GM23338 (cell line): ENCODE measurements at regions not wholly inside any gene's neighbourhood (a gene's known extent, or its start where the extent isn't known, plus 50 kb on each side); places are given as distances from the start of the nearest gene placed in this dataset.

Experiments used
- CTCF ChIP-seq, 2 experiments: fragments of 200-600 bp in 1 of 2; sonication (generic) in 1 of 2; conservative IDR thresholded peaks; 2 replicates each; pipeline versions ENCODE4 v1.5.1 to v1.6.1; 2016 to 2017; ENCODE audit warnings: antibody characterized with exemption in 2 of 2, low read depth in 2 of 2, mild to moderate bottlenecking in 2 of 2, moderate library complexity in 1 of 2
- EZH2 ChIP-seq: fragments of 200-600 bp; sonication (generic); IDR thresholded peaks from one replicate; pipeline ENCODE4 v1.8.0; 2017; ENCODE audit warnings: antibody characterized with exemption, mild to moderate bottlenecking, low read depth; ENCODE audit not compliant: unreplicated experiment
- TF ChIP-seq, protein P1 (sequence below): IDR thresholded peaks from one replicate; pipeline ENCODE4 v1.6.1; 2018; ENCODE audit warnings: antibody characterized with exemption; ENCODE audit not compliant: unreplicated experiment

GRCh38 chrX:79618280-79618679 is 251.1 kb upstream of the ITM2A start:
- no peak for TF ChIP-seq CTCF (conservative IDR thresholded peaks at IDR 0.05; ENCODE audit: low read depth in 2 of 2)
- TF ChIP-seq, protein P1, sequence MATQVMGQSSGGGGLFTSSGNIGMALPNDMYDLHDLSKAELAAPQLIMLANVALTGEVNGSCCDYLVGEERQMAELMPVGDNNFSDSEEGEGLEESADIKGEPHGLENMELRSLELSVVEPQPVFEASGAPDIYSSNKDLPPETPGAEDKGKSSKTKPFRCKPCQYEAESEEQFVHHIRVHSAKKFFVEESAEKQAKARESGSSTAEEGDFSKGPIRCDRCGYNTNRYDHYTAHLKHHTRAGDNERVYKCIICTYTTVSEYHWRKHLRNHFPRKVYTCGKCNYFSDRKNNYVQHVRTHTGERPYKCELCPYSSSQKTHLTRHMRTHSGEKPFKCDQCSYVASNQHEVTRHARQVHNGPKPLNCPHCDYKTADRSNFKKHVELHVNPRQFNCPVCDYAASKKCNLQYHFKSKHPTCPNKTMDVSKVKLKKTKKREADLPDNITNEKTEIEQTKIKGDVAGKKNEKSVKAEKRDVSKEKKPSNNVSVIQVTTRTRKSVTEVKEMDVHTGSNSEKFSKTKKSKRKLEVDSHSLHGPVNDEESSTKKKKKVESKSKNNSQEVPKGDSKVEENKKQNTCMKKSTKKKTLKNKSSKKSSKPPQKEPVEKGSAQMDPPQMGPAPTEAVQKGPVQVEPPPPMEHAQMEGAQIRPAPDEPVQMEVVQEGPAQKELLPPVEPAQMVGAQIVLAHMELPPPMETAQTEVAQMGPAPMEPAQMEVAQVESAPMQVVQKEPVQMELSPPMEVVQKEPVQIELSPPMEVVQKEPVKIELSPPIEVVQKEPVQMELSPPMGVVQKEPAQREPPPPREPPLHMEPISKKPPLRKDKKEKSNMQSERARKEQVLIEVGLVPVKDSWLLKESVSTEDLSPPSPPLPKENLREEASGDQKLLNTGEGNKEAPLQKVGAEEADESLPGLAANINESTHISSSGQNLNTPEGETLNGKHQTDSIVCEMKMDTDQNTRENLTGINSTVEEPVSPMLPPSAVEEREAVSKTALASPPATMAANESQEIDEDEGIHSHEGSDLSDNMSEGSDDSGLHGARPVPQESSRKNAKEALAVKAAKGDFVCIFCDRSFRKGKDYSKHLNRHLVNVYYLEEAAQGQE, result no peak
- no peak for TF ChIP-seq EZH2
